ENCODE measurements at regions not wholly inside any gene's neighbourhood (a gene's known extent, or its start where the extent isn't known, plus 50 kb on each side); places are given as distances from the start of the nearest gene placed in this dataset.

- no peak for TF ChIP-seq POLR2AphosphoS5 (IDR thresholded peaks at IDR 0.05; ENCODE audit: low read depth, low read length)
- TF ChIP-seq, protein P1, sequence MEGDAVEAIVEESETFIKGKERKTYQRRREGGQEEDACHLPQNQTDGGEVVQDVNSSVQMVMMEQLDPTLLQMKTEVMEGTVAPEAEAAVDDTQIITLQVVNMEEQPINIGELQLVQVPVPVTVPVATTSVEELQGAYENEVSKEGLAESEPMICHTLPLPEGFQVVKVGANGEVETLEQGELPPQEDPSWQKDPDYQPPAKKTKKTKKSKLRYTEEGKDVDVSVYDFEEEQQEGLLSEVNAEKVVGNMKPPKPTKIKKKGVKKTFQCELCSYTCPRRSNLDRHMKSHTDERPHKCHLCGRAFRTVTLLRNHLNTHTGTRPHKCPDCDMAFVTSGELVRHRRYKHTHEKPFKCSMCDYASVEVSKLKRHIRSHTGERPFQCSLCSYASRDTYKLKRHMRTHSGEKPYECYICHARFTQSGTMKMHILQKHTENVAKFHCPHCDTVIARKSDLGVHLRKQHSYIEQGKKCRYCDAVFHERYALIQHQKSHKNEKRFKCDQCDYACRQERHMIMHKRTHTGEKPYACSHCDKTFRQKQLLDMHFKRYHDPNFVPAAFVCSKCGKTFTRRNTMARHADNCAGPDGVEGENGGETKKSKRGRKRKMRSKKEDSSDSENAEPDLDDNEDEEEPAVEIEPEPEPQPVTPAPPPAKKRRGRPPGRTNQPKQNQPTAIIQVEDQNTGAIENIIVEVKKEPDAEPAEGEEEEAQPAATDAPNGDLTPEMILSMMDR (IDR thresholded peaks at IDR 0.05 in 2 of 3, conservative IDR thresholded peaks at IDR 0.05 in 1 of 3; ENCODE audit: borderline replicate concordance in 1 of 3, insufficient read depth in 1 of 3, low read depth in 2 of 3, low read length in 2 of 3), result no peak
- TF ChIP-seq CBX3 (IDR thresholded peaks at IDR 0.05; ENCODE audit: low read depth), result no peak
- no peak for TF ChIP-seq ELF1 (IDR thresholded peaks at IDR 0.05; ENCODE audit: borderline replicate concordance, low read depth)
- TF ChIP-seq POLR2A (IDR thresholded peaks at IDR 0.05; ENCODE audit: borderline replicate concordance, extremely low read depth, insufficient read depth, insufficient read length), result no peak
- TF ChIP-seq ZFX (IDR thresholded peaks at IDR 0.05), result no peak
- TF ChIP-seq EZH2 (IDR thresholded peaks at IDR 0.05), result no peak
- TF ChIP-seq ZBTB33 (IDR thresholded peaks at IDR 0.05; ENCODE audit: extremely low read depth, insufficient replicate concordance, low read length), result no peak
Measured at GRCh38 chr11:16554361-16554760, 184.1 kb upstream of the C11orf58 start.

Measured in HCT116 (cell line).